GM12865 (cell line): ENCODE measurements at regions not wholly inside any gene's neighbourhood (a gene's known extent, or its start where the extent isn't known, plus 50 kb on each side); places are given as distances from the start of the nearest gene placed in this dataset.

Source experiments
- DNase-seq: peaks from one replicate; pipeline ENCODE4 v3.0.0; 2010; ENCODE audit warnings: low read depth
- H3K4me3 ChIP-seq: 2 replicates; pipeline ENCODE4 v1.5.1; 2011; ENCODE audit warnings: mild to moderate bottlenecking, low read depth, low read length, control low read depth
- TF ChIP-seq, protein P1 (sequence below): IDR thresholded peaks from 2 replicates; pipeline ENCODE4 v1.5.1; 2011; ENCODE audit warnings: low read length, control low read depth, low read depth, inconsistent platforms; ENCODE audit not compliant: insufficient read depth; ENCODE audit errors: missing control alignments

GRCh38 chr1:177891809-177892208 lies 78.0 kb downstream of the SEC16B start:
- DNase-seq: no peak
- TF ChIP-seq, protein P1, sequence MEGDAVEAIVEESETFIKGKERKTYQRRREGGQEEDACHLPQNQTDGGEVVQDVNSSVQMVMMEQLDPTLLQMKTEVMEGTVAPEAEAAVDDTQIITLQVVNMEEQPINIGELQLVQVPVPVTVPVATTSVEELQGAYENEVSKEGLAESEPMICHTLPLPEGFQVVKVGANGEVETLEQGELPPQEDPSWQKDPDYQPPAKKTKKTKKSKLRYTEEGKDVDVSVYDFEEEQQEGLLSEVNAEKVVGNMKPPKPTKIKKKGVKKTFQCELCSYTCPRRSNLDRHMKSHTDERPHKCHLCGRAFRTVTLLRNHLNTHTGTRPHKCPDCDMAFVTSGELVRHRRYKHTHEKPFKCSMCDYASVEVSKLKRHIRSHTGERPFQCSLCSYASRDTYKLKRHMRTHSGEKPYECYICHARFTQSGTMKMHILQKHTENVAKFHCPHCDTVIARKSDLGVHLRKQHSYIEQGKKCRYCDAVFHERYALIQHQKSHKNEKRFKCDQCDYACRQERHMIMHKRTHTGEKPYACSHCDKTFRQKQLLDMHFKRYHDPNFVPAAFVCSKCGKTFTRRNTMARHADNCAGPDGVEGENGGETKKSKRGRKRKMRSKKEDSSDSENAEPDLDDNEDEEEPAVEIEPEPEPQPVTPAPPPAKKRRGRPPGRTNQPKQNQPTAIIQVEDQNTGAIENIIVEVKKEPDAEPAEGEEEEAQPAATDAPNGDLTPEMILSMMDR: no peak
- H3K4me3 ChIP-seq: no peak overlapping the region

DNA sequence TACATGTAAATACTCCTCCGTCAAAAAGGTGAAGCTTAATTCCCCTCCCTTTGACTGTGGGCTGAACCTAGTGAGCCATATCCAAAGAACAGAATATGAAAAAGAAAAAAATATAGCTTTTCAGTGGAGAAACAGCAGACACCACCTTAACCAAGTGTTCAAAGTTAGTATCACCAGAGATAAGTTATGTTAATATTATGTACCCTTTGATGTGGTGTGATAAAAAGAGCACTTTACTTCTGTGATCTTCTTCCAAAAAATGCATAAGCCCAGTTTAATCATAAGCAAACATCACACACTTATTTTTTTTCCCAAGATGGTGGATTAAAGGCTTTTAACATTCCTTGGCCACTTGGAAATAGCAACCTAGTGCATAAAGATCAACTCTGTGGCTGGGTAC lies 79.4 kb downstream of the SEC16B start:
- no peak for DNase-seq
- no peak overlapping the region for H3K4me3 ChIP-seq
- TF ChIP-seq, protein P1: no peak

DNA sequence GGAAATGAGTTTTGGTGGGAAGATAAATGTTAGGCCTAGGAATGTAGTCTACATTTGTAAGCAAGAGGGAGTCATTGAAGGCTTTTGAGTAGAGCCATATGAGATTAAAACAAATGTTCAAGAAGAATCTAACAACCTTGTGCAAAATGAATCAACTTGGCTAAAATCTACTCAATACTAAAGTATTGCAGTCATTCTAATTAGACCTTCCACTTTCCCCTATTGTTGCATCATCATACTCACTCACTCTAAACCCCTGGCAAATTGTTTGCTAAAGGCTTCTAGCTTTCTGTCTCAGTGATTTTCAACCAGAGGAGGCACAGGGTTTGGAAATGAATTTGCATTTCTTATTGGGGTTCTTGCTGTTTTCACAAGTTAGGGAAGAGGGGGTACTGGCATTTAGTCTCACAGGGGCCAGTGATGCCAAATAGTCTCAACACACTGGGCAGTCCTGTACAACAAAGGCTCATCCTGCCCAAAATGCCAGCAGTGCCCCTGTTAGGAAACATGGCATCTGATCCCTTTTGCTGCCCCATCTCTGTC lies 85.3 kb downstream of the SEC16B start:
- TF ChIP-seq, protein P1: no peak
- no peak for DNase-seq

GRCh38 chr1:177883581-177883980 lies 86.3 kb downstream of the SEC16B start:
- TF ChIP-seq, protein P1: no peak
- DNase-seq: no peak

More for the DNA sequence above, 85.3 kb downstream of the SEC16B start:
- H3K4me3 ChIP-seq: no peak overlapping the region

GRCh38 chr1:177880339-177880891 lies 89.4 kb downstream of the SEC16B start:
- TF ChIP-seq, protein P1: no peak
- no peak for DNase-seq
- H3K4me3 ChIP-seq: no peak overlapping the region

More at GRCh38 chr1:177883581-177883980, 86.3 kb downstream of the SEC16B start:
- H3K4me3 ChIP-seq: no peak overlapping the region

GRCh38 chr1:177877086-177877485 lies 92.8 kb downstream of the SEC16B start:
- TF ChIP-seq, protein P1: no peak
- no peak for DNase-seq
- H3K4me3 ChIP-seq: no peak overlapping the region

DNA sequence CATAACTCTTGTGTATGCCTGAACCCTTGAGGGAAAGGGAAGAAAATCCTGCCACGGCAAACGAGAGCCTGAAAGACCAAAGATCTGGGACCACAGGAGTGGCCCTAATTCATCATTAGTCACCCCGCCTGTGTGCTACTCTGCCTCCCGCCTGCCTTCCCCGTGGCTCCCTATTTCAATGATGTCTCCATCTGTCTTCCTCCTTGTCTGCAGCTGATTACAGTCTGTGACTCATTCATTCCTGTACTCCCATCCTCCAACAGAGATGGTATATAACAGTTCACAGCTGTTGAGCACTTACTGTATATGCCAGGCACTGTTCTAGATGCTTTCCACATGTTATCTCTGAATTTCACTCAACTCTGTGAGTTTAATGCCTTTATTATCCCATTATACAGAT lies 96.6 kb downstream of the SEC16B start:
- TF ChIP-seq, protein P1: no peak
- no peak for DNase-seq
- H3K4me3 ChIP-seq: no peak overlapping the region
